GM12878 (cell line): ENCODE measurements at regions not wholly inside any gene's neighbourhood (a gene's known extent, or its start where the extent isn't known, plus 50 kb on each side); places are given as distances from the start of the nearest gene placed in this dataset.

Experiments used
- BCL11A ChIP-seq: IDR thresholded peaks from 2 replicates; pipeline ENCODE4 v1.6.1; 2011; ENCODE audit warnings: low read depth, low read length
- BMI1 ChIP-seq: fragments of 450-650 bp; IDR thresholded peaks from 2 replicates; pipeline ENCODE4 v1.6.1; 2016; ENCODE audit warnings: mild to moderate bottlenecking, moderate library complexity, borderline replicate concordance
- EED ChIP-seq: sonication (generic); IDR thresholded peaks from 2 replicates; pipeline ENCODE4 v1.6.1; 2016; ENCODE audit warnings: antibody characterized with exemption, low read depth
- RFX5 ChIP-seq: IDR thresholded peaks from 2 replicates; pipeline ENCODE4 v1.6.1; 2011; ENCODE audit warnings: low read depth, low read length, improper control_type of control experiment
- TF ChIP-seq, protein P1 (sequence below), 3 experiments: IDR thresholded peaks in 2 of 3; conservative IDR thresholded peaks in 1 of 3; 2 replicates each; pipeline ENCODE4 v1.5.1; 2011; ENCODE audit warnings: low read depth in 3 of 3, low read length in 3 of 3, mild to moderate bottlenecking in 3 of 3, control low read depth in 2 of 3, moderate library complexity in 2 of 3, inconsistent platforms in 1 of 3, mixed read lengths in 1 of 3; ENCODE audit not compliant: control insufficient read depth in 2 of 3, insufficient read depth in 1 of 3; ENCODE audit errors: extremely low read depth in 1 of 3
- TF ChIP-seq, protein P2 (sequence below): fragments of 450-650 bp; IDR thresholded peaks from 2 replicates; pipeline ENCODE4 v1.6.1; 2016; ENCODE audit warnings: mild to moderate bottlenecking, moderate library complexity, borderline replicate concordance

- TF ChIP-seq EED, result no peak
- TF ChIP-seq, protein P1, sequence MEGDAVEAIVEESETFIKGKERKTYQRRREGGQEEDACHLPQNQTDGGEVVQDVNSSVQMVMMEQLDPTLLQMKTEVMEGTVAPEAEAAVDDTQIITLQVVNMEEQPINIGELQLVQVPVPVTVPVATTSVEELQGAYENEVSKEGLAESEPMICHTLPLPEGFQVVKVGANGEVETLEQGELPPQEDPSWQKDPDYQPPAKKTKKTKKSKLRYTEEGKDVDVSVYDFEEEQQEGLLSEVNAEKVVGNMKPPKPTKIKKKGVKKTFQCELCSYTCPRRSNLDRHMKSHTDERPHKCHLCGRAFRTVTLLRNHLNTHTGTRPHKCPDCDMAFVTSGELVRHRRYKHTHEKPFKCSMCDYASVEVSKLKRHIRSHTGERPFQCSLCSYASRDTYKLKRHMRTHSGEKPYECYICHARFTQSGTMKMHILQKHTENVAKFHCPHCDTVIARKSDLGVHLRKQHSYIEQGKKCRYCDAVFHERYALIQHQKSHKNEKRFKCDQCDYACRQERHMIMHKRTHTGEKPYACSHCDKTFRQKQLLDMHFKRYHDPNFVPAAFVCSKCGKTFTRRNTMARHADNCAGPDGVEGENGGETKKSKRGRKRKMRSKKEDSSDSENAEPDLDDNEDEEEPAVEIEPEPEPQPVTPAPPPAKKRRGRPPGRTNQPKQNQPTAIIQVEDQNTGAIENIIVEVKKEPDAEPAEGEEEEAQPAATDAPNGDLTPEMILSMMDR (IDR thresholded peaks at IDR 0.05 in 2 of 3, conservative IDR thresholded peaks at IDR 0.05 in 1 of 3; ENCODE audit: control insufficient read depth in 2 of 3, extremely low read depth in 1 of 3, insufficient read depth in 1 of 3, low read depth in 3 of 3, low read length in 3 of 3), result no peak
- no peak for TF ChIP-seq BMI1
- TF ChIP-seq, protein P2, sequence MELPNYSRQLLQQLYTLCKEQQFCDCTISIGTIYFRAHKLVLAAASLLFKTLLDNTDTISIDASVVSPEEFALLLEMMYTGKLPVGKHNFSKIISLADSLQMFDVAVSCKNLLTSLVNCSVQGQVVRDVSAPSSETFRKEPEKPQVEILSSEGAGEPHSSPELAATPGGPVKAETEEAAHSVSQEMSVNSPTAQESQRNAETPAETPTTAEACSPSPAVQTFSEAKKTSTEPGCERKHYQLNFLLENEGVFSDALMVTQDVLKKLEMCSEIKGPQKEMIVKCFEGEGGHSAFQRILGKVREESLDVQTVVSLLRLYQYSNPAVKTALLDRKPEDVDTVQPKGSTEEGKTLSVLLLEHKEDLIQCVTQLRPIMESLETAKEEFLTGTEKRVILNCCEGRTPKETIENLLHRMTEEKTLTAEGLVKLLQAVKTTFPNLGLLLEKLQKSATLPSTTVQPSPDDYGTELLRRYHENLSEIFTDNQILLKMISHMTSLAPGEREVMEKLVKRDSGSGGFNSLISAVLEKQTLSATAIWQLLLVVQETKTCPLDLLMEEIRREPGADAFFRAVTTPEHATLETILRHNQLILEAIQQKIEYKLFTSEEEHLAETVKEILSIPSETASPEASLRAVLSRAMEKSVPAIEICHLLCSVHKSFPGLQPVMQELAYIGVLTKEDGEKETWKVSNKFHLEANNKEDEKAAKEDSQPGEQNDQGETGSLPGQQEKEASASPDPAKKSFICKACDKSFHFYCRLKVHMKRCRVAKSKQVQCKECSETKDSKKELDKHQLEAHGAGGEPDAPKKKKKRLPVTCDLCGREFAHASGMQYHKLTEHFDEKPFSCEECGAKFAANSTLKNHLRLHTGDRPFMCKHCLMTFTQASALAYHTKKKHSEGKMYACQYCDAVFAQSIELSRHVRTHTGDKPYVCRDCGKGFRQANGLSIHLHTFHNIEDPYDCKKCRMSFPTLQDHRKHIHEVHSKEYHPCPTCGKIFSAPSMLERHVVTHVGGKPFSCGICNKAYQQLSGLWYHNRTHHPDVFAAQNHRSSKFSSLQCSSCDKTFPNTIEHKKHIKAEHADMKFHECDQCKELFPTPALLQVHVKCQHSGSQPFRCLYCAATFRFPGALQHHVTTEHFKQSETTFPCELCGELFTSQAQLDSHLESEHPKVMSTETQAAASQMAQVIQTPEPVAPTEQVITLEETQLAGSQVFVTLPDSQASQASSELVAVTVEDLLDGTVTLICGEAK, result no peak
- TF ChIP-seq BCL11A, result no peak
- no peak for TF ChIP-seq RFX5
These were observed 304.0 kb downstream of the ARHGAP12 start for GRCh38 chr10:31624611-31625010.
